ENCODE measurements at regions not wholly inside any gene's neighbourhood (a gene's known extent, or its start where the extent isn't known, plus 50 kb on each side); places are given as distances from the start of the nearest gene placed in this dataset.

DNA sequence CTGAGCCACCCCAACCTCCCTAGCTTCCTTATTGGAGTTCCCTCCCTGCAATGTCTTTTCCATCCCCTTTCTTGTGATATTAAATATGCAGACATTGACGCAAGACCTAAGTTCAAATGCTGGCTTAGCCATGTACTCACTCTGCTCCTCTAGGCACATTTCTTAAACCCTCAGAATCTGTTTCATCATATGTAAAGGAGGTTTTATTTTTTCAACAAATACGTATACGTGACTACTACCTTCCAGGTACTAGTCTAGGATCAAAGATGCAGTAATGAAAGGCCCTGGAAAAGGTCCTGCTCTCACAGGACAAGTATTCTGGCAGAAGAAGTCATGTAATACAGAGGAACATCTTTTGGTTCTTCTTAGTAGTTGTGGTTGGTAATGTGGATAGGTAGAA is 98.6 kb downstream of the SIPA1L2 start:
- Histone ChIP-seq H3K4me3 (ENCODE audit: extremely low read depth in 1 of 4, insufficient read depth in 2 of 4, low read depth in 3 of 4, low read length in 4 of 4) (no peak overlapping the region), H3K14ac (ENCODE audit: insufficient read length) (no peak overlapping the region), H3K9me3 (ENCODE audit: insufficient read depth in 2 of 2, low read depth in 1 of 2, low read length in 1 of 2) (no peaks in the 10 kb centered on the region), H3K23ac (ENCODE audit: insufficient read length) (no peak overlapping the region), H4K5ac (ENCODE audit: insufficient read length, low read depth, low read length) (no peak overlapping the region), H3K18ac (ENCODE audit: extremely low read depth, low read length) (no peak overlapping the region), H3K79me2 (ENCODE audit: control insufficient read depth in 1 of 2, insufficient read depth in 2 of 2, low read length in 2 of 2) (no peaks in the 10 kb centered on the region), H3K56ac (replicated peaks; ENCODE audit: insufficient read length, low read depth, low read length) (no peak overlapping the region), H4K91ac (replicated peaks; ENCODE audit: insufficient read length, low read length) (no peak overlapping the region), H3K79me1 (ENCODE audit: low read depth, low read length) (no peaks in the 10 kb centered on the region), H3K4ac (replicated peaks; ENCODE audit: insufficient read length, low read depth, low read length) (no peak overlapping the region), H2BK15ac (ENCODE audit: low read length) (no peak overlapping the region), H4K20me1 (replicated peaks in 1 of 2; ENCODE audit: control insufficient read depth in 1 of 2, insufficient read depth in 2 of 2, low read length in 2 of 2) (no peaks in the 10 kb centered on the region), H3K23me2 (ENCODE audit: low read depth, low read length) (no peaks in the 10 kb centered on the region), H2AFZ (ENCODE audit: low read length) (no peak overlapping the region), H3K4me1 (replicated peaks in 1 of 4; ENCODE audit: control insufficient read depth in 3 of 4, insufficient read depth in 4 of 4, low read length in 3 of 4) (no peaks in the 10 kb centered on the region; a peak in 1 of 7 replicates), H3K27me3 (replicated peaks in 1 of 4; ENCODE audit: control insufficient read depth in 3 of 4, extremely low read depth in 1 of 4, insufficient read depth in 3 of 4, low read length in 3 of 4) (no peaks in the 10 kb centered on the region; a peak in 1 of 7 replicates), H2BK12ac (ENCODE audit: low read depth, low read length) (no peak overlapping the region), H3K9ac (replicated peaks in 1 of 4; ENCODE audit: extremely low read depth in 1 of 4, low read depth in 3 of 4, low read length in 3 of 4) (no peak overlapping the region), H2BK20ac (ENCODE audit: low read length) (no peak overlapping the region), H2BK120ac (replicated peaks; ENCODE audit: low read depth, low read length) (no peak overlapping the region), H4K8ac (ENCODE audit: extremely low read depth, insufficient read depth, low read length) (no peak overlapping the region), H3K27ac (ENCODE audit: low read depth, low read length) (no peak overlapping the region), H3K4me2 (ENCODE audit: insufficient read depth in 1 of 2, low read depth in 2 of 2, low read length in 2 of 2) (no peak overlapping the region), H3K36me3 (ENCODE audit: control insufficient read depth in 2 of 4, insufficient read depth in 4 of 4, low read length in 3 of 4) (no peaks in the 10 kb centered on the region), H2AK5ac (ENCODE audit: low read depth, low read length) (no peak overlapping the region), H2BK5ac (ENCODE audit: low read depth, low read length) (no peak overlapping the region)
- no peak for FAIRE-seq
- 91% methylated on average over 3 of the region's 3 CpGs; no CpG with 5 or more reads in 1 of the 2 experiments for WGBS, 2 experiments (ENCODE audit: extremely low coverage in 1 of 2, insufficient coverage in 1 of 2, insufficient read length in 1 of 2, insufficient replicate concordance in 2 of 2, low coverage in 1 of 2, low lambda C conversion rate in 2 of 2, missing lambda C conversion rate in 1 of 2)
- CTCF ChIA-PET (ENCODE audit: partially characterized antibody) = no interaction called here
- POLR2A ChIA-PET (ENCODE audit: partially characterized antibody) = no interaction called here
- no peak for DNase-seq (ENCODE audit: low read depth in 1 of 2, low spot score in 2 of 2)
- no peak for TF ChIP-seq SIX5 (IDR thresholded peaks at IDR 0.05; ENCODE audit: low read depth, low read length)
- TF ChIP-seq, protein P1, sequence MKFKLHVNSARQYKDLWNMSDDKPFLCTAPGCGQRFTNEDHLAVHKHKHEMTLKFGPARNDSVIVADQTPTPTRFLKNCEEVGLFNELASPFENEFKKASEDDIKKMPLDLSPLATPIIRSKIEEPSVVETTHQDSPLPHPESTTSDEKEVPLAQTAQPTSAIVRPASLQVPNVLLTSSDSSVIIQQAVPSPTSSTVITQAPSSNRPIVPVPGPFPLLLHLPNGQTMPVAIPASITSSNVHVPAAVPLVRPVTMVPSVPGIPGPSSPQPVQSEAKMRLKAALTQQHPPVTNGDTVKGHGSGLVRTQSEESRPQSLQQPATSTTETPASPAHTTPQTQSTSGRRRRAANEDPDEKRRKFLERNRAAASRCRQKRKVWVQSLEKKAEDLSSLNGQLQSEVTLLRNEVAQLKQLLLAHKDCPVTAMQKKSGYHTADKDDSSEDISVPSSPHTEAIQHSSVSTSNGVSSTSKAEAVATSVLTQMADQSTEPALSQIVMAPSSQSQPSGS (IDR thresholded peaks at IDR 0.05; ENCODE audit: low read length) = no peak
- no peak for TF ChIP-seq SIRT6 (IDR thresholded peaks at IDR 0.05; ENCODE audit: low read length)
- TF ChIP-seq TAF1 (IDR thresholded peaks at IDR 0.05; ENCODE audit: low read depth, low read length) = no peak
- no peak for TF ChIP-seq EZH2 (IDR thresholded peaks at IDR 0.05; ENCODE audit: low read depth, low read length, severe bottlenecking)
- TF ChIP-seq, protein P2, sequence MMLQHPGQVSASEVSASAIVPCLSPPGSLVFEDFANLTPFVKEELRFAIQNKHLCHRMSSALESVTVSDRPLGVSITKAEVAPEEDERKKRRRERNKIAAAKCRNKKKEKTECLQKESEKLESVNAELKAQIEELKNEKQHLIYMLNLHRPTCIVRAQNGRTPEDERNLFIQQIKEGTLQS (IDR thresholded peaks at IDR 0.05; ENCODE audit: insufficient read depth, low read depth, low read length) = no peak
- no peak for TF ChIP-seq HDAC2 (IDR thresholded peaks at IDR 0.05; ENCODE audit: borderline replicate concordance in 1 of 2, low read depth in 2 of 2, low read length in 2 of 2)
- no peak for TF ChIP-seq BCL11A (IDR thresholded peaks at IDR 0.05; ENCODE audit: low read depth in 2 of 2, low read length in 2 of 2)
- TF ChIP-seq RNF2 (IDR thresholded peaks at IDR 0.05; ENCODE audit: borderline replicate concordance, low read depth, low read length, missing control alignments, poor library complexity, severe bottlenecking) = no peak
- TF ChIP-seq RFX5 (IDR thresholded peaks at IDR 0.05; ENCODE audit: borderline replicate concordance, low read depth, low read length) = no peak
- no peak for TF ChIP-seq NANOG (IDR thresholded peaks at IDR 0.05; ENCODE audit: insufficient read depth, low read depth, low read length, poor library complexity, severe bottlenecking)

Measured in H1 (cell line).